ENCODE measurements at regions not wholly inside any gene's neighbourhood (a gene's known extent, or its start where the extent isn't known, plus 50 kb on each side); places are given as distances from the start of the nearest gene placed in this dataset.

DNA sequence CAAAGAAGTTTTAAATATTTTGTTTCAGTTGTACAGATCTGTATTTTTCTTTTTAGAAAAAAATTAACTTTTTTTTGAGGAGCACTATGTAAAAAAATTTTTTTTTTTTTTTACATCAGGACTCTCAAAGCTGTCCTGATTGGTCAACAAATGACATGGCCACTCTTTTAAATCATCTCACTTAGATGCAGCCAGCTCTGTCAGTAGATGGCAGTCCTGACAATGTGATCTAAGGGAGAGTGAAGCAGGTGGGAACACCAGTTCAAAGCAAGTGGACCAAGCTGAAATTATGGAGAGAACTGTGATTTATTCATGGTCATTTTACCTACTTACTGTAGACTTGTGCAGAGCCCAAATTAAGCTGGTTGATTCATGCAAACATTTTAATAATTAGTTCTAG lies 174.7 kb upstream of the GPRIN3 start:
- peaks cover 3% of the 10 kb centered on the region for H3K36me3 Mint-ChIP-seq
- DNase-seq: no peak
- no peaks in the 10 kb centered on the region for H3K27me3 Mint-ChIP-seq
- H3K4me3 Mint-ChIP-seq: no peak overlapping the region
- peaks cover 17% of the 10 kb centered on the region for H3K9me3 Mint-ChIP-seq
- H3K4me1 Mint-ChIP-seq: no peaks in the 10 kb centered on the region
- no peak overlapping the region for H3K27ac Mint-ChIP-seq

GRCh38 chr4:89469930-89470375 lies 162.4 kb upstream of the GPRIN3 start:
- DNase-seq: peak; percentile 1
- no peaks in the 10 kb centered on the region for H3K27me3 Mint-ChIP-seq
- peaks cover 3% of the 10 kb centered on the region for H3K36me3 Mint-ChIP-seq
- H3K4me1 Mint-ChIP-seq: peaks cover 24% of the 10 kb centered on the region
- H3K4me3 Mint-ChIP-seq: peak overlapping the region; percentile 27
- peak overlapping the region; percentile 88 for H3K27ac Mint-ChIP-seq
- peaks cover 2% of the 10 kb centered on the region for H3K9me3 Mint-ChIP-seq

DNA sequence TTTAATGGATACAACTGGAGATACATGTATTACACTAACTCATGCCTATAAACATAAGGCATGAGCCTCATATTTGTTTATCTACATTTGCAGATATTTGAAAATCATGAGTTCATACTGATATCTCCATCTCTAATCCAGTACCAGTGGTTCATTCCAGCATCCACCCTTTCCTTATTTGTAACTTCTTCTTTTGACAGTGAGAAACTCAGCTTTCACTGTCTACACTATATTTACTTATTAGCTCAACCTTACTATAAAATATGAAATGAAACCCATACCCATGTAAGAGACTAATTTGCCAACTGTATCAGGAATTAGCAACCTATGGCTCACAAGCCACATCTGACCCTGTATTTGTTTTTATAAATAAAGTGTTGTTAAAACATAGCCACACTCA lies 161.9 kb upstream of the GPRIN3 start:
- H3K4me3 Mint-ChIP-seq: peak overlapping the region; percentile 27
- H3K27me3 Mint-ChIP-seq: no peaks in the 10 kb centered on the region
- H3K4me1 Mint-ChIP-seq: peaks cover 24% of the 10 kb centered on the region
- H3K36me3 Mint-ChIP-seq: peaks cover 3% of the 10 kb centered on the region
- H3K9me3 Mint-ChIP-seq: peaks cover 2% of the 10 kb centered on the region
- DNase-seq: no peak
- peak overlapping the region; percentile 88 for H3K27ac Mint-ChIP-seq

GRCh38 chr4:89468602-89469001 lies 161.0 kb upstream of the GPRIN3 start:
- Mint-ChIP-seq H3K27ac (no peak overlapping the region), H3K36me3 (peaks cover 3% of the 10 kb centered on the region)

DNA sequence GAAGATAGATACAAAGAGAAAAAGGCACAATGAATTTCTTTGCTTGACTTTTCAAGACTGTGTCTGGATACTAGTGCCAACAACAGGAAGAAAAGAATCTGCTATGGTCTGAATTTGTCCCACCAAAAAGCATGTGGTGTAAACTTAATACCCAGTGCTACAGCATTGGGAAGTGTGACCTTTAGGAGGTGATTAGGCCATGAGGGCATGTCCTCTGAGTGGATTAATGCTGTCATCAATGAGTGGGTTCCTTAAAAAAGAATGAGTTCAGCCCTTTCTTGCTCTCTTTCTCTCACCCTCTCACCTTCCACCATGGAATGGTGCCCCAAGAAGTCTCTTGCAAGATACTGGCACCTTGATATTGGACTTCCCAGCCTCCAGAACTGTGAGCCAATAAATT lies 155.7 kb upstream of the GPRIN3 start:
- no peaks in the 10 kb centered on the region for H3K27me3 Mint-ChIP-seq
- H3K4me3 Mint-ChIP-seq: no peak overlapping the region
- no peak for DNase-seq
- no peaks in the 10 kb centered on the region for H3K36me3 Mint-ChIP-seq
- no peaks in the 10 kb centered on the region for H3K4me1 Mint-ChIP-seq
- no peak overlapping the region for H3K27ac Mint-ChIP-seq
- H3K9me3 Mint-ChIP-seq: peaks cover 1% of the 10 kb centered on the region

More at GRCh38 chr4:89468602-89469001, 161.0 kb upstream of the GPRIN3 start:
- DNase-seq: no peak
- peaks cover 24% of the 10 kb centered on the region for H3K4me1 Mint-ChIP-seq
- H3K27me3 Mint-ChIP-seq: no peaks in the 10 kb centered on the region
- H3K4me3 Mint-ChIP-seq: no peak overlapping the region
- peaks cover 2% of the 10 kb centered on the region for H3K9me3 Mint-ChIP-seq

GRCh38 chr4:89447543-89447942 lies 139.9 kb upstream of the GPRIN3 start:
- no peak for DNase-seq
- Mint-ChIP-seq H3K4me3 (no peak overlapping the region), H3K9me3 (peaks cover 16% of the 10 kb centered on the region), H3K4me1 (no peaks in the 10 kb centered on the region), H3K27me3 (no peaks in the 10 kb centered on the region), H3K27ac (no peak overlapping the region), H3K36me3 (peaks cover 8% of the 10 kb centered on the region)

- DNase-seq: no peak
- H3K4me3 Mint-ChIP-seq: no peak overlapping the region
- peaks cover 8% of the 10 kb centered on the region for H3K36me3 Mint-ChIP-seq
- no peak overlapping the region for H3K27ac Mint-ChIP-seq
- no peaks in the 10 kb centered on the region for H3K27me3 Mint-ChIP-seq
- no peaks in the 10 kb centered on the region for H3K4me1 Mint-ChIP-seq
- H3K9me3 Mint-ChIP-seq: peaks cover 16% of the 10 kb centered on the region
Observed at GRCh38 chr4:89446193-89446592, 138.6 kb upstream of the GPRIN3 start.

- peaks cover 18% of the 10 kb centered on the region for H3K4me1 Mint-ChIP-seq
- H3K36me3 Mint-ChIP-seq: no peaks in the 10 kb centered on the region
- no peaks in the 10 kb centered on the region for H3K27me3 Mint-ChIP-seq
- no peak overlapping the region for H3K4me3 Mint-ChIP-seq
- no peaks in the 10 kb centered on the region for H3K9me3 Mint-ChIP-seq
- DNase-seq: no peak
- H3K27ac Mint-ChIP-seq: no peak overlapping the region
Observed at GRCh38 chr4:89439533-89439932, 131.9 kb upstream of the GPRIN3 start.

DNA sequence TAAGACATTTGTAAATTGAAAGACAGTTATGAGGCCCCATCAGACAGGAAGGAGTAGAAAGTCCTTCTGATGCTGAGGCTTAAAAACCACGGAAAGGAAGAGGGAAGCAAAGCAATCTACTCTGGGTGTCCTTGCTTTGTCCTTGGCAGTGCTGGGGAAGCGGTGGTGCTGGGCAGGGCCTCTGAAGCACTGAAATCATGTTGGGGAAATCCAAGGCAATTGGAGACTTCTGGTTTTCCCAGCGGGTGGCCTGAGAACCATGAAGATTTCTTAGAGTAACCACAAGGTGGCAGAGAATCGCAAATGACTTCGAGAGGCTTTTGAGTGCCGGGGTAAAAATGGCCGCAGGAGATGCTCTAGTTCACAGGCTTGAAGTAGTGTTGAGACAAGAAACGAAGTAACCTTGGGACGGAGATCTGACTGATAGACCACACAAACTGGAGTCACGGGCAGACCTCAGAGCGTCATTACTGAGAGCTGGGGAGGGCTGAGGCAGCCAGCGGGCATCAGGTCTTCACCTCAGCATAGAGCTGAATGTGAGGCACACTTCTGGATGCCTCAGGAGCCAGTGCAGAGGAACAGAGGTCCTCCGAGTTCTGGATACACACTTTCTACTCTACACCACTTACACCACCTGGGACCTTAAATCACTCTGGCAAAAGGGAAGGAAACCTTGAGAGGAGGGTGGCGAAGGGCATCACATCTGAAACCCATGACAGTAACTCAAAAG lies 130.7 kb upstream of the GPRIN3 start:
- Mint-ChIP-seq H3K27me3 (no peaks in the 10 kb centered on the region), H3K36me3 (no peaks in the 10 kb centered on the region), H3K9me3 (no peaks in the 10 kb centered on the region), H3K4me3 (peak overlapping the region; percentile 12), H3K4me1 (peaks cover 18% of the 10 kb centered on the region), H3K27ac (peak overlapping the region; percentile 65)
- DNase-seq: peak; percentile 36

GRCh38 chr4:89434364-89434988 lies 126.9 kb upstream of the GPRIN3 start:
- Mint-ChIP-seq H3K36me3 (no peaks in the 10 kb centered on the region), H3K4me3 (no peak overlapping the region), H3K27ac (no peak overlapping the region), H3K4me1 (peaks cover 15% of the 10 kb centered on the region), H3K9me3 (no peaks in the 10 kb centered on the region), H3K27me3 (no peaks in the 10 kb centered on the region)
- no peak for DNase-seq

DNA sequence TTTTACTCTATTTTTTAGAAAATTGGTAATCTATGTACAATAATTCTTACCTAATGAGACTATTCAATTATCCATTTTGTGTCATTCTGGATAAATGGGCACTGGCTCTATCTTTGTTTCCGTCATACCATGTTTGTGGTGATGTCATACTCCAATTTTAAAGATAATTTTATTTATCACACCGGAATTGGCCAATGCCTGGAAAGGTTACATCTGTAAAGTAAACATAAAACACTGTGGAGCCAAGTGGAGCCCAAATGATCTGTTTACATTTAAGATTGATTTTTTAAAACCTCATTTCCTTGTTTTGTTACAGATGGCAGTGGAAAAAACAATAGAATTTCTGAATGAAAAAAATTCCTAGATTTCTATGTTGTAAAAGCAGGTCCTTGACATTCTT lies 120.2 kb upstream of the GPRIN3 start:
- H3K4me3 Mint-ChIP-seq: no peak overlapping the region
- no peaks in the 10 kb centered on the region for H3K4me1 Mint-ChIP-seq
- DNase-seq: no peak
- H3K27ac Mint-ChIP-seq: no peak overlapping the region
- no peaks in the 10 kb centered on the region for H3K9me3 Mint-ChIP-seq
- H3K27me3 Mint-ChIP-seq: no peaks in the 10 kb centered on the region
- no peaks in the 10 kb centered on the region for H3K36me3 Mint-ChIP-seq

- Mint-ChIP-seq H3K36me3 (no peaks in the 10 kb centered on the region), H3K4me1 (no peaks in the 10 kb centered on the region), H3K4me3 (no peak overlapping the region), H3K27ac (no peak overlapping the region), H3K9me3 (no peaks in the 10 kb centered on the region), H3K27me3 (no peaks in the 10 kb centered on the region)
- DNase-seq: no peak
Observed at GRCh38 chr4:89425023-89425422, 117.4 kb upstream of the GPRIN3 start.

GRCh38 chr4:89422441-89422990 lies 114.9 kb upstream of the GPRIN3 start:
- Mint-ChIP-seq H3K27me3 (no peaks in the 10 kb centered on the region), H3K27ac (no peak overlapping the region), H3K9me3 (no peaks in the 10 kb centered on the region), H3K4me3 (no peak overlapping the region), H3K36me3 (no peaks in the 10 kb centered on the region), H3K4me1 (no peaks in the 10 kb centered on the region)
- DNase-seq: no peak

GRCh38 chr4:89420507-89420906 lies 112.9 kb upstream of the GPRIN3 start:
- H3K36me3 Mint-ChIP-seq: no peaks in the 10 kb centered on the region
- no peak for DNase-seq
- no peak overlapping the region for H3K27ac Mint-ChIP-seq
- no peaks in the 10 kb centered on the region for H3K27me3 Mint-ChIP-seq
- H3K9me3 Mint-ChIP-seq: no peaks in the 10 kb centered on the region
- H3K4me1 Mint-ChIP-seq: no peaks in the 10 kb centered on the region
- no peak overlapping the region for H3K4me3 Mint-ChIP-seq

GRCh38 chr4:89419111-89419695 lies 111.6 kb upstream of the GPRIN3 start:
- Mint-ChIP-seq H3K4me3 (no peak overlapping the region), H3K36me3 (no peaks in the 10 kb centered on the region), H3K9me3 (no peaks in the 10 kb centered on the region), H3K27ac (no peak overlapping the region), H3K27me3 (no peaks in the 10 kb centered on the region), H3K4me1 (no peaks in the 10 kb centered on the region)
- no peak for DNase-seq

Measured in activated naive CD8-positive, alpha-beta T cell treated with anti-CD3 and anti-CD28 coated beads for 36 hours (primary cell).